ENCODE measurements at regions not wholly inside any gene's neighbourhood (a gene's known extent, or its start where the extent isn't known, plus 50 kb on each side); places are given as distances from the start of the nearest gene placed in this dataset.

DNA sequence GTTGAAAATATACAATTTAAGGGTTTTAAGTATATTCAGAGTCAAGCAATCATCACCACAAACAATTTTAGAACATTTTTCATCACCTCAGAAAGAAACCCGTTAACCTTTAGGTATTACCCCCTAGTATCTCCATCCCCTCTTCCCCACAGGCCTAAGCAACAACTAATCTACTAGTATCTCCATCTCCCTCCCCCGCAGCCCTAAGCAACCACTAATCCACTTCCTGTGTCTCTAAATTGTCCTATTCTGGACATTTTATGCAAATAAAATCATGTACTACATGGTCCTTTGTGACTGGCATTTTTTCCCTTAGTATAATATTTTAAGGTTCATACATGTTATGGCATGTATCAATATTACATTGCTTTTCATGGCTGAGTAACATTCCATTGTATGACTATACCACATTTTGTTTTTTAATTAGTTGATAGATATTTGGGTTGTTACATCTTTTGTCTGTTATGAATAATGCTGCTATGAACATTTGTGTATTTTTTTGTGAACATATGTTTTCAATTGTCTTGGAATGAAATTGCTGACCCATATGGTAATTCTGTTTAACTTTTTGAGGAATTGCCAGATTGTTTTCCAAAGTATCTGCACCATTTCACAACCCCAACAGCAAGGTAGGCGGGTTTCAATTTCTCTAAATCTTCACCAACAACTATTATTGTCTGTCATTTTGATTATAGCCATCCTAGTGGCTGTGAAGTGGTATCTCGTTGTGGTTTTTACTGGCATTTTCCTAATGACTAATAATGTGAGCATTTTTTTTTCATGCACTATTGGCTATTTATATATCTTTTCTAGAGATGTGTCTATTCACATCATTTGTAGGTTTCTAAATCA, 215.6 kb upstream of the CD96 start:
- in situ Hi-C loops (cut with MboI; ENCODE audit: low pct_ligation_motif_present in 1 of 4, low pct_unique_long_range_greater_than_20kb in 1 of 4, low sequenced_read_pairs in 3 of 4), result no loop called here
- Histone ChIP-seq H3K27me3 (no peaks in the 10 kb centered on the region), H3K4me3 (no peak overlapping the region), H3K9me3 (no peaks in the 10 kb centered on the region), H3K27ac (no peak overlapping the region), H3K36me3 (no peaks in the 10 kb centered on the region), H3K4me1 (peaks cover 0 to 6% (median 3%) of the 10 kb centered on the region in 4 donors)
- TF ChIP-seq EP300 (IDR thresholded peaks at IDR 0.05; ENCODE audit: low read depth), result no peak
- TF ChIP-seq, protein P1, sequence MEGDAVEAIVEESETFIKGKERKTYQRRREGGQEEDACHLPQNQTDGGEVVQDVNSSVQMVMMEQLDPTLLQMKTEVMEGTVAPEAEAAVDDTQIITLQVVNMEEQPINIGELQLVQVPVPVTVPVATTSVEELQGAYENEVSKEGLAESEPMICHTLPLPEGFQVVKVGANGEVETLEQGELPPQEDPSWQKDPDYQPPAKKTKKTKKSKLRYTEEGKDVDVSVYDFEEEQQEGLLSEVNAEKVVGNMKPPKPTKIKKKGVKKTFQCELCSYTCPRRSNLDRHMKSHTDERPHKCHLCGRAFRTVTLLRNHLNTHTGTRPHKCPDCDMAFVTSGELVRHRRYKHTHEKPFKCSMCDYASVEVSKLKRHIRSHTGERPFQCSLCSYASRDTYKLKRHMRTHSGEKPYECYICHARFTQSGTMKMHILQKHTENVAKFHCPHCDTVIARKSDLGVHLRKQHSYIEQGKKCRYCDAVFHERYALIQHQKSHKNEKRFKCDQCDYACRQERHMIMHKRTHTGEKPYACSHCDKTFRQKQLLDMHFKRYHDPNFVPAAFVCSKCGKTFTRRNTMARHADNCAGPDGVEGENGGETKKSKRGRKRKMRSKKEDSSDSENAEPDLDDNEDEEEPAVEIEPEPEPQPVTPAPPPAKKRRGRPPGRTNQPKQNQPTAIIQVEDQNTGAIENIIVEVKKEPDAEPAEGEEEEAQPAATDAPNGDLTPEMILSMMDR (IDR thresholded peaks at IDR 0.05), result no peak
- no peak for TF ChIP-seq POLR2A (IDR thresholded peaks at IDR 0.05)
- TF ChIP-seq POLR2AphosphoS5 (IDR thresholded peaks at IDR 0.05), result no peak
- intact Hi-C loops (cut with DNase I; ENCODE audit: low total_unique reads), result no loop called here
- WGBS, 2 donors (ENCODE audit: low coverage in 1 of 2), result 78 to 80% methylated on average over 4 of the region's 4 CpGs
- DNase-seq, result no peak

DNA sequence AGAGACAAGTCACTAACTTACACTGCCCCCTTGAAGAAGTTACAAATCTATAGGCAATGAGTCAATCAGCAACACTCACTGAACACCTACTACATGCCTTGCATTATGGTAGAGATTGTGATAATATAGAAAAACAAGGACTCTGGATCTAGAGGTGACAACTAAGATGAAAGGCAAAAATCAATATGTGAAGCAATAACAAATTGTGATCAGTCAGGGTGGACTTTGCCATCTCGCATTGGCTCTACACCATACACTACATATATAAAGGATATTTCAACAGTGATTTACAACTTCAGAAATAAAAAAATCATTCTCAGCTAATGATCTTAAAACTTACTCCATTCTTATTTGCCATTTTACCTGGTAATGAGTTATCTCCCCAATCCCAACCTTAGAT, 210.7 kb upstream of the CD96 start:
- H3K27me3 ChIP-seq, result no peaks in the 10 kb centered on the region
- no peak overlapping the region for H3K27ac ChIP-seq
- in situ Hi-C loops (cut with MboI; ENCODE audit: low pct_ligation_motif_present in 1 of 4, low pct_unique_long_range_greater_than_20kb in 1 of 4, low sequenced_read_pairs in 3 of 4), result no loop called here
- intact Hi-C loops (cut with DNase I; ENCODE audit: low total_unique reads), result no loop called here
- TF ChIP-seq POLR2AphosphoS5 (IDR thresholded peaks at IDR 0.05), result no peak
- no peak for TF ChIP-seq POLR2A (IDR thresholded peaks at IDR 0.05)
- TF ChIP-seq, protein P1 (IDR thresholded peaks at IDR 0.05), result no peak
- H3K36me3 ChIP-seq, result no peaks in the 10 kb centered on the region
- WGBS, 2 donors (ENCODE audit: low coverage in 1 of 2), result 86 to 90% methylated on average over 1 of the region's 1 CpG
- no peak for DNase-seq
- H3K9me3 ChIP-seq, result no peaks in the 10 kb centered on the region
- H3K4me1 ChIP-seq, result no peaks in the 10 kb centered on the region
- no peak overlapping the region for H3K4me3 ChIP-seq

DNA sequence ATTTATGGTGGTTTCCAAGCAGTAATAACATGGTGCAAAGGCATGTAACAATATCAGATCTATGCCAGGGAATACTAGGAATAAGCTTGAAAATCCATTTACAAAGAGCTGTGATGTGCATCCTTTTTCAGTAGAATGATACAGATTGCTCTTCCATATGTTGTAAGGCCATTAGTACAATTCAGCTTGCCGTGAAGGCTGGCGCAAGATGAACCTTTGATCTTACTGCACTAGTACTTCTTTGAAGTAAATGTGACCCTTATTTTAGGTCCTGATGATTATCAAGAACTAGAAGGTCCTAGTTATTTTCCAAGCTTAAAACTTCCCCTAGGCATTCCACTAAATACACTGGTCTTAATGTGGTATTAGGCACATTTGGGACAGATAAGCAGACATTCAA, 210.1 kb upstream of the CD96 start:
- no peak for TF ChIP-seq POLR2A (IDR thresholded peaks at IDR 0.05)
- TF ChIP-seq EP300 (IDR thresholded peaks at IDR 0.05; ENCODE audit: low read depth), result no peak
- no peak for TF ChIP-seq POLR2AphosphoS5 (IDR thresholded peaks at IDR 0.05)
- TF ChIP-seq, protein P1 (IDR thresholded peaks at IDR 0.05), result no peak
- Histone ChIP-seq H3K4me1 (no peaks in the 10 kb centered on the region), H3K36me3 (no peaks in the 10 kb centered on the region), H3K9me3 (no peaks in the 10 kb centered on the region), H3K27ac (no peak overlapping the region), H3K4me3 (no peak overlapping the region), H3K27me3 (no peaks in the 10 kb centered on the region)
- DNase-seq, result no peak
- WGBS, 2 donors (ENCODE audit: low coverage in 1 of 2), result 86 to 93% methylated on average over 2 of the region's 2 CpGs
- in situ Hi-C loops (cut with MboI; ENCODE audit: low pct_ligation_motif_present in 1 of 4, low pct_unique_long_range_greater_than_20kb in 1 of 4, low sequenced_read_pairs in 3 of 4), result no loop called here
- intact Hi-C loops (cut with DNase I; ENCODE audit: low total_unique reads), result no loop called here

DNA sequence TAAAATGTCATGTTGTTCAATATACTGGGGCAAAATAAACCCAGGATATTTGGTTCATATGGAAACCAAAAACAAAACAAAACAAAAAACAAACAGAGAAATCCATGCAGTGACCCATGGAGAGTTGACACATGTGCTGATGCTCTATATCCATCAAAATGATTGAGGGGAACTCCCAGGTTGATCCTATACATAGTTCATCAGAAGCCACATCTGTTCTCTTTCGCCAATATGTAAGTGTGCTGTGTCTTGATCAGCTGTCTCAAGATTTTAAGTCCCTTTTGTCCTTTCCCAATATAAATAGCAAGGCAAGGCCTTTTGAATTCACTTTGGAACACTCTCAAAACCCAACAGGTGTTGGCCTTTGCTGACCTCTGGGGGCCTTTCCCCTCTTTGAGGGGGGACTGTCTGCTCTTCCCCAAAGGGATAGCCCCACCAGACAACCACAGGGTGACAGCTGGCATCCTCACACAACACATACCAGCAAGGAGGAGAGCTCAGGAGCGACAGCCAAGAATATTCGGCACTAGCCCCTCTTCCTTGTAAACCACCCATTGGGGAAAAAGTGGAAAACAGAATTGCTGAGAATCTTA, 209.4 kb upstream of the CD96 start:
- H3K27me3 ChIP-seq, result no peaks in the 10 kb centered on the region
- WGBS, 2 donors (ENCODE audit: low coverage in 1 of 2), result 77 to 85% methylated on average over 3 of the region's 3 CpGs
- no peaks in the 10 kb centered on the region for H3K9me3 ChIP-seq
- H3K4me3 ChIP-seq, result no peak overlapping the region
- intact Hi-C loops (cut with DNase I; ENCODE audit: low total_unique reads), result no loop called here
- TF ChIP-seq POLR2A (IDR thresholded peaks at IDR 0.05) (no peak), EP300 (IDR thresholded peaks at IDR 0.05; ENCODE audit: low read depth) (no peak), POLR2AphosphoS5 (IDR thresholded peaks at IDR 0.05) (no peak)
- TF ChIP-seq, protein P1 (IDR thresholded peaks at IDR 0.05), result no peak
- in situ Hi-C loops (cut with MboI; ENCODE audit: low pct_ligation_motif_present in 1 of 4, low pct_unique_long_range_greater_than_20kb in 1 of 4, low sequenced_read_pairs in 3 of 4), result no loop called here
- H3K27ac ChIP-seq, result no peak overlapping the region
- H3K4me1 ChIP-seq, result no peaks in the 10 kb centered on the region
- H3K36me3 ChIP-seq, result no peaks in the 10 kb centered on the region
- no peak for DNase-seq
